TTC549 (cell line): ENCODE measurements at regions not wholly inside any gene's neighbourhood (a gene's known extent, or its start where the extent isn't known, plus 50 kb on each side); places are given as distances from the start of the nearest gene placed in this dataset.

Source experiments
- FAIRE-seq: peaks from 2 replicates; lab custom pipeline; 2012; peaks lifted over from hg19 to GRCh38; lab: Jason Lieb, UNC

- no peak for FAIRE-seq
Measured at GRCh38 chr18:73099759-73100158, 232.0 kb upstream of the NETO1 start.

DNA sequence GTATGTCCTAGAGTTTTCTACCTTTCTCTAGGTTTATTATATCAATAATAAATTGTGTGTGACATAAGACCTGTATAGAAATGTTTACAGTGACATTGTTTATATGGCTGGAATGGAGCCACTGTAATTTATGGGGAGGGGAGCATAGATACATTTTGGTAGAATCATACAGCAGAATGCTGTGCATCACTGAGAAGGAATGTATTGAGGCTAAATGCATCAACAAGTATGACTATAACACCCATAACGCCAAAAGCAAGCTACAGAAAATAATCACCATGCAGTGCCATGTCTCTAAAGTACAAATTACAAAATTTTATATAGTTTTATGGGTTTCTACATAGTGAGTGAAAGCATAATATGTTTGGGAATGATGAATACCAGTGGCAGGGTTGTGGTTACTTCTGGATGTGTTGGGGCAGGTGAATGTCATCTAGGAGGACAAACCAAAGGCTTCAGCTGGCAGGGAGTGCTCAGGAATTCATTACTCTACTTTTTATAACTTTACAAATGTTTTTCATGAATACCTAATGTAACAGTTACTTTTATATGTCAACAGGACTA, 226.0 kb upstream of the NETO1 start:
- FAIRE-seq: no peak

DNA sequence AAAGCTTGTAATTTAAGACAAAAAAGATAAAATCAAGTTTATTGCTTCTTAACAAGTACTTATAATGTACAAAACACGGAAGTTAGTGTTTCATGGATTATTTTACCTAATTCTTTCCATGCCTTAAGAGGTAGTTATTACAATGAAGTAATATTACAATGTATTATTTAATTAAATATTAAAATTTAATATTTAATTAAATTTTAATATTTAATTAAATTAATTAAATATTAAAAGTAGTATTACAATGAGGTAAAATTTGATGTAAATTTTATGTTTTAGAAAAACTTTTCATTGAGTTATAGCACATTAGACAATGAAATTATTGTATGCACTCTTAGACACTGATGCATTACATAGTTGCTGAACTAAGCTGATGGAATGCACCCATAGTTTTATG, 220.7 kb upstream of the NETO1 start:
- peak; percentile 55 for FAIRE-seq

DNA sequence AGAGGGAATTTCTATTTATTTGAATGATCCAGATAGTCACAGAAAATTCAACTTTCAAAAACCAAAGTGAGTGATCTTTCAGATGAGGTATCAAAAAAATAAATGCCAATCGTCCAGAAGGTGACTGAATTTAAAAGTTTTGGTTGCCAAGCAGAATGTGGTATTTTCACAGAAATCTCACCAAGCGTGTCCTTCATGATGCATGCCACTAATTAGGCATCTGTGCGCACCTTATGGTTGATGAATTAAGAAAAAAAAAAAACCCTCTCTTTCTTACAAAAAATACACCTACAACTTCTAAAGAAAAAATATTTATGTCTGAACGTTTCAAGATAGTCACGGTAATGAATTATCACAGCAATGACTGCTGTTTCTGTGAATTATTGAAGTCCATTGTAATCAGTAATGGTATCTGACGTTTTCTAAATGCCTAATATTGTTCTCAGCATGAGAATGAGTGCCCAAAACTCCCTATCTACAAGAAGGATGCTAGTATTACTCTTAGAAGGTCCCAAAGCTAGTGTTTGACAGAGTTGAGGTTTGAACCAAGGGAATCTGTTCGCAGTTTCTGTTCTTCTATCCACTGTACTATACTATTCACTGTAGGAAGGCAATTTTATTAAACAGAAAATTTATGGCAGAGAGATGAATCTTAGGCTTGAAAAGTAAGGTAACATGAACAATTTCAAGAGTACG, 219.6 kb upstream of the NETO1 start:
- FAIRE-seq: no peak

DNA sequence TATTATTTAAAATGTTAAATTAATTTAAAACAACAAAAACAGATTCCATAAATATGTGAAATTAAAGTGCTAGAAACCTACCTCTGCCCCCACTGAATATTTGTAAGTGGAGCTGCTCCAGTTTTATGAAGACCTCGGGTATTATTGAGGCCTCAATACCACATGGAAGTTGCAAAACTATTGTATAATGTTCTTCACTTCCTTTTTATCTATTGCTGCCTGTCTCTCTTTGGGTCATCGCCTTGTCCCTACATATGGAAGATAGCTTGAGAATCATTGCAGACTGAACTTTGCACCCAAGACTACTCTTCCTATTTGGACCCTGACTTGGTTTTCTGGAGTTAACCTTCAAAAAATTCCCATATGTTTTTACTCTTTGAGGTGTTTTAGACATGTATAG, 212.1 kb upstream of the NETO1 start:
- no peak for FAIRE-seq

- no peak for FAIRE-seq
Measured at GRCh38 chr18:73060666-73061288, 193.0 kb upstream of the NETO1 start.

- no peak for FAIRE-seq
Measured at GRCh38 chr18:73059280-73059679, 191.5 kb upstream of the NETO1 start.

DNA sequence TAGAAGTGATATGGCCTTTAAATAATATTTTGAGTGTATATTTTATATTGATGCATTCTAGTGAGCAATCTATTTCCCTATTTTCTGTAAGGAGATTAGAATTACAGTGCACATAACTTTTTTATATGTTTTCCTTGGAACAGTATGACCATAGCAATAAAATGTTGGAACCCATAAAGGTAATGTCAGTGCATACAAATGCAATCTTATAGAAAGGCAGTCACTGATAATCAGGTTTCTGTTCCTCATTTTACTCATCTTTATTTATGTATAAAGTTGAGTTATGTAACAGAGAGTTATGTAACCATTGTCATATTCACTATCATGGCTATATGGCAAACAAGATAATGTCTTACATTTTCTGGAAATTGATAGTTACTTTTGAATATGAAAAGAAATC, 179.9 kb upstream of the NETO1 start:
- no peak for FAIRE-seq

GRCh38 chr18:73045037-73045436, 177.2 kb upstream of the NETO1 start:
- no peak for FAIRE-seq

DNA sequence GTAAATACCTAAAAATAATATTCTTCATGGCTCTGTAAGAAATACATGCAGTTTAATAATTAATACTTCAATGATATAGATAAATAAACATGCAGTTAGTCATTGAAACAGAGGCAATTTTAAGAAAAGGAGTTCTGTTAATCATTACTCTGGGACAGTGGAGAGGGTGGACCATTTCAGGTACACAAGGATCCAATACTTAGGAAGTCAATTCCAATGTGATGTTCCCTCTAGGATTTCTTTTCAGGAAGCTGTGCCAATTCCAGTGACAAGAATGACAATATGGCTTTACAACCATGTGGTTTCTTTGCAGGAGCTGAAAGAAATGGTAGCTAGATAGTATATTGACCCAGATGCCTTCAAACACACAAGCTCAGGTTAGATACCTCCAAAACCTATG, 175.8 kb upstream of the NETO1 start:
- FAIRE-seq: no peak

DNA sequence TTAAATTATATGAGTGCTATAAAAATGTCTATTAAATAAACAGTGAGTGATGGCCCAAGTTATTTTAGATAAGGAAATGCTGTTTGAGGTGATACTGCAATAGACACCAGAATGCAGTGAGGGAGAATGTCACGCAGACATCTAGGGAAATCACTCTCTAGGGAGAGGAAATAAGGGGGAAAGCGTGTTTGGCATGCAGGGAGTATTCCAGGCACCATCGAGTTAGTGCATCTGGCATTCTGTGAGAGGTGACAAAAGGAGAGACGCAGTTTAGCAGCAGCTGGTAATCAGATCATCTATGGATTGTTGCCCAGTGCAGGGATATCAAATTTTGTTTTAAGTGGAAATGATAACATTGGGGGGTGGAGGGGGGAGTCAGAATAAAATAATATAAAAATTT, 175.4 kb upstream of the NETO1 start:
- FAIRE-seq: no peak

DNA sequence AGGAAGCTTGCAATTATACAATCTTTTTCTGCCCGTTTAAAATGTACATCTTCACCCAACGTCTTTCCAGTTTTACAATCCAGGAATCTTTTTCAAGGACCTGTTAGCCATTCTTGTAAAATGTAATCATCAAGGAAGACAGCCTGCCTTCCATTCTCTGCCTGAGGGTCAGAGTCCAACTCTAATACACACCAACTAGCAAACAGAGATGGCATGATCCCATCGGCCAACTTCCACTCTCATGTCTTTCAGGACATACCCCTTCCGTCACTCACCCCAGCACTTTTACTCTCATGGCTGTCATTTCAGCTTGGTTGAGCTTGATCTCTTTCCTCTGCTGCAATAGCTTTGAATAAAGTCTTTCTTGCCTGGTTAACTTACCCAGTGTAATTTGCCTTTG, 172.5 kb upstream of the NETO1 start:
- FAIRE-seq: no peak

DNA sequence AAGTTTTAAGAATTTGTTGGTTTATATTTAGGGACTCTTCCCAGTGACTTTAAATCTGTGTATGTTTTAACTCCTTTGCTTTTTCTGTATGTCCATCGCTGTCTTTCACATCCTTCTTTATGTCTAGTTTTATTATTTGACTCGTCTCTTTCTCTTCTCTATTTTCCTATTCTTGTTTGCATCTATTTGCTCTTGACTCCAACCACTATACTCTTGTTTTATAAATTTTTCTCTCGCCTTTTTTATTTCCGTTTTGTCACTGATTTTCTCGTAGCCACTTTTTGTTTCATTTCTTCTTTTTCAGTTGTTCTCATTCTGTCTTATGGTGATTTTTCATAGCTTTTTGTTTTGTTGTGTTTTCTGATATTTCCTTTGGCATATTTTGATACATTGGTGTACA, 170.5 kb upstream of the NETO1 start:
- no peak for FAIRE-seq

DNA sequence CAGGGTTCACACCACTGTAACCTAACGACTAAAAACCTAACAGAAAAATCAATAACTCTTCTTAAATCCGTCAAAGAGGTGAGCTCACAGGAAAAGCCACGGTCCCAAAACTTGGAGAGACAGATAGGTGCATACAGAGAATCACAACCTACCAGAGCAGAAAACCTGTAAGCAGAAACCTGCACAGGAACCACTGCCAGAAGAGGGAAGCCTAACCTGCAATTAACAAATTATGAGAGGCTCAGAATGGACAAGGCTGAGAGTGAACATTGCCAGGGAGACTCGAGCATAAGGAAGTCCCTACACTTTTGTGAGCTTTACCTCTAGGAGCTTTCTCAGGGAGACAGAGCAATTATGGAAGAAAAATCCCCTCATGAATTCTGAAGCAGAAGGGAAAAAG, 156.2 kb upstream of the NETO1 start:
- no peak for FAIRE-seq

DNA sequence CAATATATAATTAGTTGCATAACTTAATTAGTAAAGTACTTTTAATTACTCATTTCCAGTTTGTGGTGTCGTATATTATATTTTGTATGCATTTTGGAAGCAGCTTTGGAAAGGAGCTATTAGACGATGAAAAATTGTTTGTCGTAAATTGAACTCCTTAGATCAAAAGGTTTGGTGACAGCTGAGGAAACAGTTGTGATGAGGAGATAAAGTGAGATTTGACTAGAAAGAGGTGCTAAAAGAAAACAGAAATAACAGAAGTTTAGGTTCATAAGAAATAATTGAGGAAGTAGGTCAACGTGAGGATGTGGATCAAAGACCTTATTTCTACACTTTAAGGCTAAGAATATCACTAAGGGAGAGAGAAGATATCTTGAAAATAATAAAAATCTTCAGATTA, 141.9 kb upstream of the NETO1 start:
- FAIRE-seq: no peak

GRCh38 chr18:73007915-73008308, 140.1 kb upstream of the NETO1 start:
- no peak for FAIRE-seq

DNA sequence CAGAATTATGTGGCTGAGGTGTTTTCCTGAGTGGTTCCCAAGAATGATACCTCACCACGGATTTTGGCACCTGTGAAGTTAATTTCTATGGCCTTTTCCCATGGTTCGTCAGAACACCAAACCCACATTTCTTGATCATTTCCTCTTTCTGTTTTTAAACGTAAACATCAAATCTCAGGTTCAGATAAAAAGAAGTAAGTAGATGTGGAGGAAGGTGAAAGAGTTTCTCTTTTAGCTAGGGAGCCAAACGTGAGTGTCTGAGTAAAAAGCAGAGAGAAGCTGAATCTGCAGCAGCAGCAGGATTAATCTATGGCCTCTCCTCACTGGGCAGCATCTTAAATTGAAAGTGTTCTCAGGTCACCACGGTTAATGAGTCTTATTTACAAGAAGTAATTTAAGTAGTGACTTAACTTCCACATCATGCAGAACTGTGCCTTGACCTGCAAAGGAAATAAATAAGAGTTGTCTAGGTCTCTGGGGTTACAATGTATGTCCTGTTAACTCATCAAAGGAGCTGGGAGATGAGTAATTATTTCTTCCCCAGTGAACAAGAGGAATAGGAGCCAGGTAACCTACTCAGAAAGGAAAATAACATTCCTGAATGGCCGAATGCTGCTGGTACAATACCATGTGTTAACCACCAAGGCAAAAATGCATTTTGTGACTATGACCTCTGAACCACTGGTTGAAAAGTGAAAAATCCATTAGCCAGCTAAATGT, 139.6 kb upstream of the NETO1 start:
- FAIRE-seq: no peak

DNA sequence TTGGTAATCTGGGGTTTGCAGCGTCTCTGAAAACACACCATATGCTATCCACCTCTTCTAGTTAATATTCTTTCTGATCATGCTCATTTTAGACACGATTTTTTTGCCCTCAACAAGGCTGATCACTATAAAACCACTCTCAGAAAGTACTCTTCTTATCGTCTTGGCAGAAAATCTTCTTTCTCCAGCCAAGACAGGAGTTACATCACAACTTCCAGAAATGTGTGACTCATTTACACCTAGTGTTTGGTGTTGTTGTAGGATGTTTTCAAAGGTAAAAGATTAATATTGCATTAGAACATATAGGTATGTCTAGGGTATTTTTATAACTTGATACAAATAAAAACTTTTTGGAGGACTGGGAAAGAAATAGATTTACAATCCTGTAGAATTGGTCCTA, 138.5 kb upstream of the NETO1 start:
- FAIRE-seq: no peak

DNA sequence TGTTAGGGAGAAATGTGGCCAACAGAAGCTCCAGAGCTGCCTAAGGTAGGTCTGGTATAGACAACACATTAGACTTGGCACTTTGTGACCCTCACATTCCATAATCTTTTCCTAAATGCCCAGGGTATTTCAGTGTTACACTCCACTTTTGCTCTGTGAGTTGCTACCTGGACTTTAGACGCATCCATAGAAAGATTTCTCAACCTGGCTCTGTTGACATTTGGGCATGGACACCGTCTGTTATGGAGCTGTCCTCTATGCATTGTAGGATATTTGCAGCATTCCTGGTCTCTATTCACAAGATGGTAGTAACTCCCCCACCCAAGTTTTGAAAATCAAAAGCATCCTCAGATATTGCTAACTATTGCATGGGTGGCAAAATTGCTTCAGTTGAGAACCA, 136.5 kb upstream of the NETO1 start:
- no peak for FAIRE-seq

DNA sequence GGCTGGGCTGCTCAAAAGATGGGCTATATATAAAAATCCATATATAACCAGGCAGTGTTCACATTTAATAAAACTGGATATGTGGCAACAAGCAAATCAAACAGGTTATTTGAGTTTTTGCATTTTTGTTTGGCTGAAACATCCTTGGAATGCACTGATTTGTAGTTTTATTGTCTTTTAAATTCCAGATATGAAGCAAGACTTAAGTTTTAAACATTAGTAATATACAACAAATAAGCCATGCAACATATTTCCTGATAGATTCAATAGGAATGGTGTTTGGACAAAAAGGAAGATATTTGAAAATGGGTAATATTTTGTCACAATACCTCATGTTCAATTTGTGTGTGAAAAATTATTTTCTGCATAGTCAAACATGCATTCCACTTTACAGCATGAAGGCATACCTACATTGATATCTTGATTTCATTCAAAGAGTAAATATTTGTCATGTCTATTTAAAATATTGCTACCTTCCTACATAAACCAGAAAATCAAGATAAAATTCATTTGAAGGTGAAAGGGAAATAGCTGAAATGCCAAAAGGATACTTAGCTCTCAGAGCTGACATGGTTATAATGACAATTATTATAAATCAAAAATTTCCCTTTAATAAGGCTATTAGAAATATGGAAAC, 132.3 kb upstream of the NETO1 start:
- no peak for FAIRE-seq

GRCh38 chr18:72995558-72995957, 127.8 kb upstream of the NETO1 start:
- FAIRE-seq: no peak

GRCh38 chr18:72993250-72993649, 125.5 kb upstream of the NETO1 start:
- no peak for FAIRE-seq

- no peak for FAIRE-seq
Measured at GRCh38 chr18:72991379-72991778, 123.6 kb upstream of the NETO1 start.
